ENCODE measurements at regions not wholly inside any gene's neighbourhood (a gene's known extent, or its start where the extent isn't known, plus 50 kb on each side); places are given as distances from the start of the nearest gene placed in this dataset.
A peak's percentile ranks its signal among the peaks of the same experiment; 100 is the strongest.
"Not testable (repeated sequence)": the region's sequence is repeated elsewhere in the genome, so short reads cannot be mapped to it uniquely, and the experiment has no call there.

DNA sequence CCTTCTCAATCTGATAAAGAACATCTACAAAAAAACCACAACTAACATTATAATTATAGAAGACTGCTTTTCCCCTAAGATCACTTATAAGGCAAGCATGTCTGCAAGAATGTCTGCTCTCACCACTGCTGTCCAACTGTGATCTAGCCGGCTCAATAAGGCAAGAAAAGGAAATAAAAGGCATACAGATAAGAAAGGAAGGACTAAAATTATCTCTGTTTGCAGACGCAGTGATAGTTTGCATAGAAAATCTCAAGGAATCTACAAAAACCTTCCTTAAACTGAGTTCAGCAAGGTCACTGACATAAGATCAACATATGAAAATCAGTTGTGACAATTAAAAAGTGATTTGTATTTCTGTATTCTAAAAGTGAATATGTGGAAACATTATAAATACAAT is 138.0 kb upstream of the EGLN3 start:
- Mint-ChIP-seq H3K36me3 (no peaks in the 10 kb centered on the region), H3K9me3 (no peaks in the 10 kb centered on the region), H3K27me3 (no peaks in the 10 kb centered on the region), H3K4me1 (peaks cover 4 to 6% (median 5%) of the 10 kb centered on the region in 3 donors), H3K4me3 (no peak overlapping the region), H3K27ac (no peak overlapping the region)
- no peak overlapping the region for H3K27ac ChIP-seq (ENCODE audit: low read depth, low read length)
- H3K36me3 ChIP-seq (ENCODE audit: insufficient read depth, low read length) = no peaks in the 10 kb centered on the region
- no peaks in the 10 kb centered on the region for H3K9me3 ChIP-seq (ENCODE audit: low read length)
- no peaks in the 10 kb centered on the region for H3K27me3 ChIP-seq (ENCODE audit: insufficient read depth, low read length, poor library complexity, severe bottlenecking)
- ChIA-PET POLR2A (no interaction called here), CTCF (no interaction called here)
- H3K4me3 ChIP-seq (ENCODE audit: low read length) = no peak overlapping the region
- no peaks in the 10 kb centered on the region for H3K4me1 ChIP-seq (ENCODE audit: insufficient read depth, low read length)
- no peak for DNase-seq

DNA sequence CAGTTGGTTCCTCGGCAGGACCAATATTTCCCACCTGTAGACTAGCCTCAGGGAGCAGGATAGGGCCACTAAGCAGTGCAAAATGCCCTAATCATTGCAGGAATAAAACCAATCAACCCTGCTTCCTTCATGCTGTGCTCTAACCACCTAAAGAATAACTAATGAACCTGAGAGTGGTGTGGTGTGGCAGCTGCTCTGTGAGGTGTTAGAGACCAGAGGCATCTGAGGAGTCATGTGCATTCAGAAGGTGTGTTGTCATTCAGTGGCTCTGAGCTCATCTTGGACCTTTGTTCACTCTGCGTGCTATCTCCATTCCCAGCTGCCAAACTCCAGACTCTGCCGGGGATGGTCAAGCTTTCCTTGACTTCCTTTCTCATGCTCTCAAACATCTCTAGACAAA is 136.7 kb upstream of the EGLN3 start:
- Histone ChIP-seq H3K27me3 (ENCODE audit: insufficient read depth, low read length, poor library complexity, severe bottlenecking) (no peaks in the 10 kb centered on the region), H3K27ac (ENCODE audit: low read depth, low read length) (no peak overlapping the region), H3K36me3 (ENCODE audit: insufficient read depth, low read length) (no peaks in the 10 kb centered on the region), H3K4me3 (ENCODE audit: low read length) (no peak overlapping the region), H3K9me3 (ENCODE audit: low read length) (no peaks in the 10 kb centered on the region), H3K4me1 (ENCODE audit: insufficient read depth, low read length) (no peaks in the 10 kb centered on the region)
- no peak for DNase-seq
- Mint-ChIP-seq H3K27ac (no peak overlapping the region), H3K4me3 (no peak overlapping the region), H3K36me3 (no peaks in the 10 kb centered on the region), H3K4me1 (no peaks in the 10 kb centered on the region), H3K9me3 (no peaks in the 10 kb centered on the region), H3K27me3 (no peaks in the 10 kb centered on the region)
- CTCF ChIA-PET = no interaction called here
- POLR2A ChIA-PET = no interaction called here

DNA sequence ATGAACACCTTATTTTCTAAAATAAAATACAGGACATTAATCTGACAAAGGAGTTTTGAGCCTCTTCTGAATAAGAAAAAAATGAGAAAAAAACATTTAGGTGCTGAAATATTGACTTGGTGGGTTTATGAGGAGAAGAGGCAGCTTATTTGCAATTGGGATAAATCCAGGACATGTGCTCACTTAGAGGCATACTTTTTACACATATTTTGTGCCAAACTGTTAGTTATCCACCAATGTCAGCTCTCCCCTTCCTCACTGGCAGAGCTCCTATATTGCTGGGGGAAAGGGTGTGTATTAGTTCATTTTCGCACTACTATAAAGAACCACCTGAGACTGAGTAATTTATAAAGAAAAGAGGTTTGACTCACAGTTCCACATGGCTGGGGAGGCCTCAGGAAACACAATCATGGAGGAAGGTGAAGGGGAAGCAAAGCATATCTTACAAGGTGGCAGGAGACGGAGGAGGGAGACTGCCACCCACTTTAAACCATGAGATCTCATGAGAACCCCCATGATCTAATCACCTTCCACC is 135.4 kb upstream of the EGLN3 start:
- no peak for DNase-seq
- H3K27me3 Mint-ChIP-seq = peaks cover 0 to 5% of the 10 kb centered on the region in 2 donors
- no peaks in the 10 kb centered on the region for H3K36me3 ChIP-seq (ENCODE audit: insufficient read depth, low read length)
- H3K36me3 Mint-ChIP-seq = no peaks in the 10 kb centered on the region
- H3K9me3 ChIP-seq (ENCODE audit: low read length) = no peaks in the 10 kb centered on the region
- H3K9me3 Mint-ChIP-seq = no peaks in the 10 kb centered on the region
- H3K4me3 Mint-ChIP-seq = no peak overlapping the region
- no peaks in the 10 kb centered on the region for H3K27me3 ChIP-seq (ENCODE audit: insufficient read depth, low read length, poor library complexity, severe bottlenecking)
- H3K4me1 ChIP-seq (ENCODE audit: insufficient read depth, low read length) = no peaks in the 10 kb centered on the region
- ChIA-PET POLR2A (no interaction called here), CTCF (no interaction called here)
- H3K27ac ChIP-seq (ENCODE audit: low read depth, low read length) = no peak overlapping the region
- H3K27ac Mint-ChIP-seq = no peak overlapping the region
- H3K4me1 Mint-ChIP-seq = no peaks in the 10 kb centered on the region
- H3K4me3 ChIP-seq (ENCODE audit: low read length) = no peak overlapping the region

DNA sequence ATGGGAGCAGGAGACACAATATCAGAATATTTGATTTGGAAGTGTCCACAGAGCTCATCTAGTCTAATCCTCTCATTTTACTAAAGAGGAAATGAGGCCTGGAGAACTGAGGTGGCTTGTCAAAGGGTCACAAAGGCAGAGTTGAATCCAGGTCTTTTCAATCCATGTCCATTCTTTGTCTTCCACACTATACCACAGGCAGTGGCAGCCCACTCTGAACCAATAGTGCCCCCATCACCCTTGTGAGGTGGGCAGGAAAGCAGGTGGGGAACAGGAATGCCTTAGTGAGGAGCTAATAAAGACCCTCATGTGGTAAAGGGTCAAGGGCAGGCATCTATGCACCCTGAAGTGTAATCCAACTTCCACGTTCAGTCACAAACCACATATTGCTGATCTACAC is 134.8 kb upstream of the EGLN3 start:
- no peaks in the 10 kb centered on the region for H3K9me3 Mint-ChIP-seq
- CTCF ChIA-PET = no interaction called here
- DNase-seq = no peak
- H3K4me3 Mint-ChIP-seq = no peak overlapping the region
- no peaks in the 10 kb centered on the region for H3K27me3 ChIP-seq (ENCODE audit: insufficient read depth, low read length, poor library complexity, severe bottlenecking)
- H3K9me3 ChIP-seq (ENCODE audit: low read length) = no peaks in the 10 kb centered on the region
- H3K4me3 ChIP-seq (ENCODE audit: low read length) = no peak overlapping the region
- POLR2A ChIA-PET = no interaction called here
- no peak overlapping the region for H3K27ac ChIP-seq (ENCODE audit: low read depth, low read length)
- H3K36me3 Mint-ChIP-seq = no peaks in the 10 kb centered on the region
- no peaks in the 10 kb centered on the region for H3K36me3 ChIP-seq (ENCODE audit: insufficient read depth, low read length)
- H3K4me1 ChIP-seq (ENCODE audit: insufficient read depth, low read length) = no peaks in the 10 kb centered on the region
- no peaks in the 10 kb centered on the region for H3K4me1 Mint-ChIP-seq
- no peak overlapping the region for H3K27ac Mint-ChIP-seq
- H3K27me3 Mint-ChIP-seq = peaks cover 0 to 5% of the 10 kb centered on the region in 2 donors

DNA sequence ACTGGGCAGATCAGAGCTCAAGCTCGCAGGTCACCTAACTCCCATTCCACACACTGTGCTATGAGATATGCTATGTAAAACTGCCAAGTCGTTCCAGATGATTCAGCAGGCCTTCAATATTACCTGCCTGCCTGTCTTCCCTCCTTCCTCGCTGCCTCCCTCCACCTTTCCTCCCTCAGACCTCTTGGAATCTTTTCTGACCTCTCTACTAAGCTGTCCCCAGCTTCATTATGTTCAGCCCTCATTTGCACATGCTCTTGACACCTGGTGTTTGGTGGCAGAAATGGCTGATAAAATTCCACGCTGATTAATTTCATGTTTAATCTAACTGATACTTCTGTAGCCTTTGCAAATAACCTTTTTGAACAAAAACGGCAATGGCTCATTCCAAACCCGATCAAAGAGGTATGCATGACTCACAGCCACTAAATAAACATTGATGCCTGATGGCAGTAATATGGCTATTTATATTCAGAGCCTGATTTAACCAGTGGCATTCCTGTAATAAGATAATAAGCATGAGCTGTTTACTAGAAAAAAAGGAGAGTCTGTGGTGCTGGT is 130.8 kb upstream of the EGLN3 start:
- Mint-ChIP-seq H3K4me1 (no peaks in the 10 kb centered on the region), H3K4me3 (no peak overlapping the region), H3K36me3 (no peaks in the 10 kb centered on the region), H3K9me3 (no peaks in the 10 kb centered on the region), H3K27ac (peak overlapping the region in 1 of 8 donors; percentile 23), H3K27me3 (peaks cover 0 to 7% of the 10 kb centered on the region in 2 donors)
- no peaks in the 10 kb centered on the region for H3K27me3 ChIP-seq (ENCODE audit: insufficient read depth, low read length, poor library complexity, severe bottlenecking)
- DNase-seq = no peak
- no peak overlapping the region for H3K4me3 ChIP-seq (ENCODE audit: low read length)
- no peaks in the 10 kb centered on the region for H3K4me1 ChIP-seq (ENCODE audit: insufficient read depth, low read length)
- CTCF ChIA-PET = no interaction called here
- no peaks in the 10 kb centered on the region for H3K36me3 ChIP-seq (ENCODE audit: insufficient read depth, low read length)
- POLR2A ChIA-PET = no interaction called here
- no peaks in the 10 kb centered on the region for H3K9me3 ChIP-seq (ENCODE audit: low read length)
- H3K27ac ChIP-seq (ENCODE audit: low read depth, low read length) = no peak overlapping the region

DNA sequence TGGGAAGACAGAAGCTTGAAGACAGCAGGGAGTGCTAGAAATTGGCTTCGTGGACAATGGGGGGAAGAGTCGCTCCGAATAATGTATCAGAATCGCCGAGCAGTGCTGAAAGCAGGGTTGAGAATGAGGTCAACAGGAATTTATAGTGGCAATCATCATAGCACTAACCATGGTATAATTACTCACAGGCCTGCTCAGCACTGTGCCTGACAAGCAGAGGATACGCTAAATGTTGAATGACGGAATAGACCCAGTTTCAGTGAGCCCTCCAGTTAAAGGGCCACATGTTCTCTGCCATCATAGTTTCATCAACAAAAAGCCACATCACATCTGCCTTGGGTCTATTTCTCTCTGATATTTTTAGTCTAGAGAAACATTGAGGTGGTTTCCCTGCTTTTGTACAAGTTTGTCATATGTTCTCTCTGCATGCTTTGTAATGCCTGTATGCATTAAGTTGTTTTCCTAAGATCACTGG is 130.3 kb upstream of the EGLN3 start:
- no peaks in the 10 kb centered on the region for H3K9me3 ChIP-seq (ENCODE audit: low read length)
- ChIA-PET POLR2A (no interaction called here), CTCF (no interaction called here)
- no peaks in the 10 kb centered on the region for H3K4me1 ChIP-seq (ENCODE audit: insufficient read depth, low read length)
- no peak overlapping the region for H3K4me3 ChIP-seq (ENCODE audit: low read length)
- Mint-ChIP-seq H3K27ac (no peak overlapping the region), H3K9me3 (no peaks in the 10 kb centered on the region), H3K36me3 (no peaks in the 10 kb centered on the region), H3K27me3 (peaks cover 0 to 7% of the 10 kb centered on the region in 2 donors), H3K4me3 (no peak overlapping the region), H3K4me1 (no peaks in the 10 kb centered on the region)
- H3K27ac ChIP-seq (ENCODE audit: low read depth, low read length) = no peak overlapping the region
- no peaks in the 10 kb centered on the region for H3K27me3 ChIP-seq (ENCODE audit: insufficient read depth, low read length, poor library complexity, severe bottlenecking)
- H3K36me3 ChIP-seq (ENCODE audit: insufficient read depth, low read length) = no peaks in the 10 kb centered on the region
- DNase-seq = no peak

- H3K27ac Mint-ChIP-seq; H3K4me1 Mint-ChIP-seq; H3K27me3 Mint-ChIP-seq; H3K27me3 ChIP-seq (ENCODE audit: insufficient read depth, low read length, poor library complexity, severe bottlenecking); H3K4me3 Mint-ChIP-seq; CTCF ChIA-PET; H3K4me3 ChIP-seq (ENCODE audit: low read length); H3K9me3 Mint-ChIP-seq; POLR2A ChIA-PET; DNase-seq; H3K36me3 Mint-ChIP-seq; H3K9me3 ChIP-seq (ENCODE audit: low read length); H3K27ac ChIP-seq (ENCODE audit: low read depth, low read length); H3K36me3 ChIP-seq (ENCODE audit: insufficient read depth, low read length); H3K4me1 ChIP-seq (ENCODE audit: insufficient read depth, low read length): not testable (repeated sequence)
Observed at GRCh38 chr14:34079643-34080042, 128.8 kb upstream of the EGLN3 start.

DNA sequence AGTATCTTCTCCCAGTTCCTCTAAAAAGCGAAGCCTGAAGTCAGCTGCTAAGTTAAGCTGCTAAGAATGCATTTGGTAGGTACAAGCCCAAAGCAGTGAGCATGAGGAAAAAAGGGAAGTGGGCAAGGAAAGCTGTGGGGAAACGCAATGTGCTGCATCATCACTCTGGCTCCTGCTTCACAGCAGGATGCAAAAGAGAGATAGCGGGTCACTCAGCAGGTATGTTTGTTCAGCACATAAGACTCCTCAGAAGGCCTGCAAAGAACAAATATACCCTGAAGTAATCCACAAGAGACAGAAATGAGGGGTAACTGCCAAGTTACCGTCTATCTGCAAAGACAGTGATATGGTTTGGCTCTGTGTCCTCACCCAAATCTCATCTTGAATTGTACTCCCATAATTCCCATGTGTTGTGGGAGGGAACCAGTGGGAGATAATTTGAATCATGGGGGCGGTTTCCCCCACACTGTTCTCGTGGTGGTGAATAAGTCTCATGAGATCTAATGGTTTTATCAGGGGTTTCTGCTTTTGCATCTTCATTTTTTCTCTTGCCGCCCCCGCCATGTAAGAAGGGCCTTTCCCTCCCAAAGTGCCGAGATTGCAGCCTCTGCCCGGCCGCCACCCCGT is 127.4 kb upstream of the EGLN3 start:
- Histone ChIP-seq H3K4me1 (ENCODE audit: insufficient read depth, low read length) (no peaks in the 10 kb centered on the region), H3K27me3 (ENCODE audit: insufficient read depth, low read length, poor library complexity, severe bottlenecking) (no peaks in the 10 kb centered on the region), H3K9me3 (ENCODE audit: low read length) (no peaks in the 10 kb centered on the region), H3K36me3 (ENCODE audit: insufficient read depth, low read length) (no peaks in the 10 kb centered on the region), H3K4me3 (ENCODE audit: low read length) (no peak overlapping the region), H3K27ac (ENCODE audit: low read depth, low read length) (peak overlapping the region; percentile 40)
- ChIA-PET CTCF (no interaction called here), POLR2A (no interaction called here)
- no peak for DNase-seq
- H3K4me1 Mint-ChIP-seq = no peaks in the 10 kb centered on the region
- H3K27ac Mint-ChIP-seq = peak overlapping the region in 1 of 8 donors; percentile 36
- H3K9me3 Mint-ChIP-seq = no peaks in the 10 kb centered on the region
- no peaks in the 10 kb centered on the region for H3K36me3 Mint-ChIP-seq
- H3K27me3 Mint-ChIP-seq = peaks cover 0 to 7% of the 10 kb centered on the region in 2 donors
- no peak overlapping the region for H3K4me3 Mint-ChIP-seq

Data from CD8-positive, alpha-beta memory T cell (primary cell).